ENCODE measurements at regions not wholly inside any gene's neighbourhood (a gene's known extent, or its start where the extent isn't known, plus 50 kb on each side); places are given as distances from the start of the nearest gene placed in this dataset.

DNA sequence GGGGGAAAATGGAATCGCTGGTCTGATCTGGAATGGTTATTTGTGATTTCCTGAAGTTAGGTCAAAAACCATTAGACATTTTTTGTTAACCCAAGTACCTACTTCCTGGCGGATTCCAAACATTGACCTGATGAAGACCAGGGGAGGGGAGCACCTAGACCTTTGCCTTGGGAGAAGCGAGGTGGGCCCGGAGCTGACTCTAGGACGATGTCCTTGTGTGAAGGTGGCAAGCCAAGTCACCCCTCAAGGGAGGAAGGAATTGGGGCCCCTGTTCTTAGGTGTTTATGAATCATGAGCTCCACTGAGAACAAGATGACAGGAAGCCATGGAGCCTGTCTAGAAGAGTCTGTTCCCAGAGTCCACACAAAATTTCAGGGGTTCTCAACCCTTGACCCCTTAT lies 204.9 kb upstream of the FOXF1 start:
- TF ChIP-seq, protein P1, sequence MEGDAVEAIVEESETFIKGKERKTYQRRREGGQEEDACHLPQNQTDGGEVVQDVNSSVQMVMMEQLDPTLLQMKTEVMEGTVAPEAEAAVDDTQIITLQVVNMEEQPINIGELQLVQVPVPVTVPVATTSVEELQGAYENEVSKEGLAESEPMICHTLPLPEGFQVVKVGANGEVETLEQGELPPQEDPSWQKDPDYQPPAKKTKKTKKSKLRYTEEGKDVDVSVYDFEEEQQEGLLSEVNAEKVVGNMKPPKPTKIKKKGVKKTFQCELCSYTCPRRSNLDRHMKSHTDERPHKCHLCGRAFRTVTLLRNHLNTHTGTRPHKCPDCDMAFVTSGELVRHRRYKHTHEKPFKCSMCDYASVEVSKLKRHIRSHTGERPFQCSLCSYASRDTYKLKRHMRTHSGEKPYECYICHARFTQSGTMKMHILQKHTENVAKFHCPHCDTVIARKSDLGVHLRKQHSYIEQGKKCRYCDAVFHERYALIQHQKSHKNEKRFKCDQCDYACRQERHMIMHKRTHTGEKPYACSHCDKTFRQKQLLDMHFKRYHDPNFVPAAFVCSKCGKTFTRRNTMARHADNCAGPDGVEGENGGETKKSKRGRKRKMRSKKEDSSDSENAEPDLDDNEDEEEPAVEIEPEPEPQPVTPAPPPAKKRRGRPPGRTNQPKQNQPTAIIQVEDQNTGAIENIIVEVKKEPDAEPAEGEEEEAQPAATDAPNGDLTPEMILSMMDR (IDR thresholded peaks at IDR 0.05; ENCODE audit: low read length), result no peak
- no peak for TF ChIP-seq EZH2phosphoT487 (IDR thresholded peaks at IDR 0.05; ENCODE audit: low read length)
